ENCODE measurements at regions not wholly inside any gene's neighbourhood (a gene's known extent, or its start where the extent isn't known, plus 50 kb on each side); places are given as distances from the start of the nearest gene placed in this dataset.

- TF ChIP-seq, protein P1, sequence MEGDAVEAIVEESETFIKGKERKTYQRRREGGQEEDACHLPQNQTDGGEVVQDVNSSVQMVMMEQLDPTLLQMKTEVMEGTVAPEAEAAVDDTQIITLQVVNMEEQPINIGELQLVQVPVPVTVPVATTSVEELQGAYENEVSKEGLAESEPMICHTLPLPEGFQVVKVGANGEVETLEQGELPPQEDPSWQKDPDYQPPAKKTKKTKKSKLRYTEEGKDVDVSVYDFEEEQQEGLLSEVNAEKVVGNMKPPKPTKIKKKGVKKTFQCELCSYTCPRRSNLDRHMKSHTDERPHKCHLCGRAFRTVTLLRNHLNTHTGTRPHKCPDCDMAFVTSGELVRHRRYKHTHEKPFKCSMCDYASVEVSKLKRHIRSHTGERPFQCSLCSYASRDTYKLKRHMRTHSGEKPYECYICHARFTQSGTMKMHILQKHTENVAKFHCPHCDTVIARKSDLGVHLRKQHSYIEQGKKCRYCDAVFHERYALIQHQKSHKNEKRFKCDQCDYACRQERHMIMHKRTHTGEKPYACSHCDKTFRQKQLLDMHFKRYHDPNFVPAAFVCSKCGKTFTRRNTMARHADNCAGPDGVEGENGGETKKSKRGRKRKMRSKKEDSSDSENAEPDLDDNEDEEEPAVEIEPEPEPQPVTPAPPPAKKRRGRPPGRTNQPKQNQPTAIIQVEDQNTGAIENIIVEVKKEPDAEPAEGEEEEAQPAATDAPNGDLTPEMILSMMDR (IDR thresholded peaks at IDR 0.05): no peak
- TF ChIP-seq EP300 (IDR thresholded peaks at IDR 0.05; ENCODE audit: low read depth) (no peak), POLR2A (IDR thresholded peaks at IDR 0.05) (no peak)
Measured at GRCh38 chr21:23223882-23224281, 2225.7 kb downstream of the NCAM2 start.

Data from transverse colon (tissue), 3 donors.